ENCODE measurements at regions not wholly inside any gene's neighbourhood (a gene's known extent, or its start where the extent isn't known, plus 50 kb on each side); places are given as distances from the start of the nearest gene placed in this dataset.

- TF ChIP-seq CTCF (IDR thresholded peaks at IDR 0.05; ENCODE audit: extremely low read depth, missing control alignments), result no peak
- DNase-seq (ENCODE audit: low spot score), result no peak
These were observed 648.3 kb upstream of the PKDCC start for GRCh38 chr2:41399437-41400087.

- TF ChIP-seq CTCF (IDR thresholded peaks at IDR 0.05; ENCODE audit: extremely low read depth, missing control alignments), result no peak
- DNase-seq (ENCODE audit: low spot score), result no peak
These were observed 647.6 kb upstream of the PKDCC start for GRCh38 chr2:41400088-41400665.

GRCh38 chr2:41405441-41405840, 642.4 kb upstream of the PKDCC start:
- no peak for TF ChIP-seq CTCF (IDR thresholded peaks at IDR 0.05; ENCODE audit: extremely low read depth, missing control alignments)
- no peak for DNase-seq (ENCODE audit: low spot score)

- TF ChIP-seq CTCF (IDR thresholded peaks at IDR 0.05; ENCODE audit: extremely low read depth, missing control alignments), result no peak
- no peak for DNase-seq (ENCODE audit: low spot score)
These were observed 638.5 kb upstream of the PKDCC start for GRCh38 chr2:41409328-41409727.

GRCh38 chr2:41410011-41410410, 637.8 kb upstream of the PKDCC start:
- DNase-seq (ENCODE audit: low spot score), result no peak
- no peak for TF ChIP-seq CTCF (IDR thresholded peaks at IDR 0.05; ENCODE audit: extremely low read depth, missing control alignments)

GRCh38 chr2:41413813-41414485, 633.9 kb upstream of the PKDCC start:
- no peak for TF ChIP-seq CTCF (IDR thresholded peaks at IDR 0.05; ENCODE audit: extremely low read depth, missing control alignments)
- DNase-seq (ENCODE audit: low spot score), result no peak

GRCh38 chr2:41414486-41415230, 633.2 kb upstream of the PKDCC start:
- DNase-seq (ENCODE audit: low spot score), result peak; percentile 21
- TF ChIP-seq CTCF (IDR thresholded peaks at IDR 0.05; ENCODE audit: extremely low read depth, missing control alignments), result peak; percentile 50

Data from GM20000 (cell line).